ENCODE measurements at regions not wholly inside any gene's neighbourhood (a gene's known extent, or its start where the extent isn't known, plus 50 kb on each side); places are given as distances from the start of the nearest gene placed in this dataset.

- Histone ChIP-seq H4K5ac (ENCODE audit: low read length) (no peak overlapping the region), H4K8ac (ENCODE audit: low read depth, low read length) (no peak overlapping the region), H3K4ac (ENCODE audit: low read depth, low read length) (no peak overlapping the region), H3K27me3 (ENCODE audit: insufficient read depth, low read length, poor library complexity) (no peaks in the 10 kb centered on the region), H3K36me3 (ENCODE audit: control insufficient read depth, insufficient read depth, low read length) (no peaks in the 10 kb centered on the region), H3K18ac (ENCODE audit: low read length) (no peak overlapping the region), H3K79me1 (ENCODE audit: low read length) (no peaks in the 10 kb centered on the region), H2AK5ac (ENCODE audit: low read length) (no peak overlapping the region), H3K4me2 (ENCODE audit: low read length) (no peak overlapping the region), H2BK120ac (ENCODE audit: low read depth, low read length) (no peak overlapping the region), H2BK15ac (replicated peaks; ENCODE audit: low read depth) (no peak overlapping the region), H2BK5ac (ENCODE audit: low read length) (no peak overlapping the region), H3K56ac (ENCODE audit: low read length) (no peak overlapping the region), H3K27ac (ENCODE audit: low read depth, low read length) (no peak overlapping the region), H3K4me3 (ENCODE audit: low read length) (no peak overlapping the region), H3K23ac (ENCODE audit: low read length) (no peak overlapping the region), H3K4me1 (ENCODE audit: control insufficient read depth, low read depth, low read length) (no peaks in the 10 kb centered on the region), H3K9ac (ENCODE audit: low read length) (no peak overlapping the region), H3K79me2 (ENCODE audit: control insufficient read depth, insufficient read depth, low read length) (no peaks in the 10 kb centered on the region)
- WGBS (ENCODE audit: extremely low coverage, insufficient coverage, low lambda C conversion rate) = no CpG with 5 or more reads among the region's 12 CpGs
- DNase-seq = no peak
Observed at GRCh38 chr10:3364768-3365480, 192.3 kb upstream of the PITRM1 start.

GRCh38 chr10:3363311-3364045, 190.9 kb upstream of the PITRM1 start:
- H3K23ac ChIP-seq (ENCODE audit: low read length) = no peak overlapping the region
- no peak overlapping the region for H3K4me2 ChIP-seq (ENCODE audit: low read length)
- H2BK120ac ChIP-seq (ENCODE audit: low read depth, low read length) = no peak overlapping the region
- H4K8ac ChIP-seq (ENCODE audit: low read depth, low read length) = no peak overlapping the region
- no peak overlapping the region for H3K4me3 ChIP-seq (ENCODE audit: low read length)
- WGBS (ENCODE audit: extremely low coverage, insufficient coverage, low lambda C conversion rate) = no CpG with 5 or more reads among the region's 4 CpGs
- no peak overlapping the region for H3K4ac ChIP-seq (ENCODE audit: low read depth, low read length)
- no peak overlapping the region for H3K56ac ChIP-seq (ENCODE audit: low read length)
- H3K27me3 ChIP-seq (ENCODE audit: insufficient read depth, low read length, poor library complexity) = no peaks in the 10 kb centered on the region
- no peak overlapping the region for H2BK5ac ChIP-seq (ENCODE audit: low read length)
- no peak overlapping the region for H3K27ac ChIP-seq (ENCODE audit: low read depth, low read length)
- H3K18ac ChIP-seq (ENCODE audit: low read length) = no peak overlapping the region
- H3K4me1 ChIP-seq (ENCODE audit: control insufficient read depth, low read depth, low read length) = no peaks in the 10 kb centered on the region
- H2AK5ac ChIP-seq (ENCODE audit: low read length) = no peak overlapping the region
- no peak overlapping the region for H4K5ac ChIP-seq (ENCODE audit: low read length)
- H3K36me3 ChIP-seq (ENCODE audit: control insufficient read depth, insufficient read depth, low read length) = no peaks in the 10 kb centered on the region
- no peaks in the 10 kb centered on the region for H3K79me1 ChIP-seq (ENCODE audit: low read length)
- no peak overlapping the region for H3K9ac ChIP-seq (ENCODE audit: low read length)
- no peak overlapping the region for H2BK15ac ChIP-seq (replicated peaks; ENCODE audit: low read depth)
- H3K79me2 ChIP-seq (ENCODE audit: control insufficient read depth, insufficient read depth, low read length) = no peaks in the 10 kb centered on the region
- no peak for DNase-seq

DNA sequence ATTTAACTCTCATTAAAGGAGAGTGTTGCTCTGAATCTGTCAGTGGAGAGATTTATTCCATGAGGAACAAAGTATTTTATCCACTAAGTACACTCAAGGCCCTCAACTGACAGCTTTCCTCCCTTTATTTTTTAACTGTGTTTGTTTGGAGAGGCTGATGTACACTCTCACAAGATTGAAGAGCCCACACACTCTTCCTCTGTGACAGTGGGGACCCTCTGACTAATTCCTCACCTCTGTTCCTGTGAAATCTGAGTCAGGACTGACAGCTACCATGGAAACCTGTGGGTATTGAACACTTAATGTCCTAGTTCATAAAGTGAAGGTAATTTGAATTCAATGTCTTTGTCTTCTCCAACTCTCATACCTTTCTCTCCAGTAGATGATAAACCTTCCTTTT, 189.8 kb upstream of the PITRM1 start:
- Histone ChIP-seq H3K27ac (ENCODE audit: low read depth, low read length) (no peak overlapping the region), H2BK120ac (ENCODE audit: low read depth, low read length) (no peak overlapping the region), H3K56ac (ENCODE audit: low read length) (no peak overlapping the region), H3K79me2 (ENCODE audit: control insufficient read depth, insufficient read depth, low read length) (no peaks in the 10 kb centered on the region), H2BK5ac (ENCODE audit: low read length) (no peak overlapping the region), H3K4me3 (ENCODE audit: low read length) (no peak overlapping the region), H3K23ac (ENCODE audit: low read length) (no peak overlapping the region), H4K8ac (ENCODE audit: low read depth, low read length) (no peak overlapping the region), H3K18ac (ENCODE audit: low read length) (no peak overlapping the region), H3K4ac (ENCODE audit: low read depth, low read length) (no peak overlapping the region), H3K4me1 (ENCODE audit: control insufficient read depth, low read depth, low read length) (no peaks in the 10 kb centered on the region), H2BK15ac (replicated peaks; ENCODE audit: low read depth) (no peak overlapping the region), H3K79me1 (ENCODE audit: low read length) (no peaks in the 10 kb centered on the region), H3K9ac (ENCODE audit: low read length) (no peak overlapping the region), H4K5ac (ENCODE audit: low read length) (no peak overlapping the region), H2AK5ac (ENCODE audit: low read length) (no peak overlapping the region), H3K27me3 (ENCODE audit: insufficient read depth, low read length, poor library complexity) (no peaks in the 10 kb centered on the region), H3K36me3 (ENCODE audit: control insufficient read depth, insufficient read depth, low read length) (no peaks in the 10 kb centered on the region), H3K4me2 (ENCODE audit: low read length) (no peak overlapping the region)
- no peak for DNase-seq

GRCh38 chr10:3361640-3362039, 189.1 kb upstream of the PITRM1 start:
- no peak overlapping the region for H3K56ac ChIP-seq (ENCODE audit: low read length)
- H3K4me1 ChIP-seq (ENCODE audit: control insufficient read depth, low read depth, low read length) = no peaks in the 10 kb centered on the region
- no peak overlapping the region for H2BK120ac ChIP-seq (ENCODE audit: low read depth, low read length)
- H2AK5ac ChIP-seq (ENCODE audit: low read length) = no peak overlapping the region
- H3K79me2 ChIP-seq (ENCODE audit: control insufficient read depth, insufficient read depth, low read length) = no peaks in the 10 kb centered on the region
- H3K4ac ChIP-seq (ENCODE audit: low read depth, low read length) = no peak overlapping the region
- no peak overlapping the region for H3K4me3 ChIP-seq (ENCODE audit: low read length)
- H3K27ac ChIP-seq (ENCODE audit: low read depth, low read length) = no peak overlapping the region
- no peaks in the 10 kb centered on the region for H3K27me3 ChIP-seq (ENCODE audit: insufficient read depth, low read length, poor library complexity)
- DNase-seq = no peak
- no peak overlapping the region for H3K4me2 ChIP-seq (ENCODE audit: low read length)
- no peak overlapping the region for H3K18ac ChIP-seq (ENCODE audit: low read length)
- H3K79me1 ChIP-seq (ENCODE audit: low read length) = no peaks in the 10 kb centered on the region
- no peak overlapping the region for H4K8ac ChIP-seq (ENCODE audit: low read depth, low read length)
- H2BK5ac ChIP-seq (ENCODE audit: low read length) = no peak overlapping the region
- H2BK15ac ChIP-seq (replicated peaks; ENCODE audit: low read depth) = no peak overlapping the region
- H3K36me3 ChIP-seq (ENCODE audit: control insufficient read depth, insufficient read depth, low read length) = no peaks in the 10 kb centered on the region
- H3K9ac ChIP-seq (ENCODE audit: low read length) = no peak overlapping the region
- H3K23ac ChIP-seq (ENCODE audit: low read length) = no peak overlapping the region
- H4K5ac ChIP-seq (ENCODE audit: low read length) = no peak overlapping the region
- no CpG with 5 or more reads among the region's 3 CpGs for WGBS (ENCODE audit: extremely low coverage, insufficient coverage, low lambda C conversion rate)

- no peaks in the 10 kb centered on the region for H3K36me3 ChIP-seq (ENCODE audit: control insufficient read depth, insufficient read depth, low read length)
- H3K27me3 ChIP-seq (ENCODE audit: insufficient read depth, low read length, poor library complexity) = no peaks in the 10 kb centered on the region
- no peak overlapping the region for H3K56ac ChIP-seq (ENCODE audit: low read length)
- H3K27ac ChIP-seq (ENCODE audit: low read depth, low read length) = no peak overlapping the region
- H2AK5ac ChIP-seq (ENCODE audit: low read length) = no peak overlapping the region
- H3K18ac ChIP-seq (ENCODE audit: low read length) = no peak overlapping the region
- H2BK120ac ChIP-seq (ENCODE audit: low read depth, low read length) = no peak overlapping the region
- no CpG with 5 or more reads among the region's 4 CpGs for WGBS (ENCODE audit: extremely low coverage, insufficient coverage, low lambda C conversion rate)
- H4K5ac ChIP-seq (ENCODE audit: low read length) = no peak overlapping the region
- H3K4ac ChIP-seq (ENCODE audit: low read depth, low read length) = no peak overlapping the region
- no peaks in the 10 kb centered on the region for H3K79me2 ChIP-seq (ENCODE audit: control insufficient read depth, insufficient read depth, low read length)
- no peak overlapping the region for H2BK15ac ChIP-seq (replicated peaks; ENCODE audit: low read depth)
- H3K4me1 ChIP-seq (ENCODE audit: control insufficient read depth, low read depth, low read length) = no peaks in the 10 kb centered on the region
- no peak overlapping the region for H4K8ac ChIP-seq (ENCODE audit: low read depth, low read length)
- H3K9ac ChIP-seq (ENCODE audit: low read length) = no peak overlapping the region
- H3K23ac ChIP-seq (ENCODE audit: low read length) = no peak overlapping the region
- no peak overlapping the region for H3K4me2 ChIP-seq (ENCODE audit: low read length)
- no peaks in the 10 kb centered on the region for H3K79me1 ChIP-seq (ENCODE audit: low read length)
- no peak overlapping the region for H3K4me3 ChIP-seq (ENCODE audit: low read length)
- H2BK5ac ChIP-seq (ENCODE audit: low read length) = no peak overlapping the region
- DNase-seq = no peak
Observed at GRCh38 chr10:3357737-3358136, 185.2 kb upstream of the PITRM1 start.

- H3K79me1 ChIP-seq (ENCODE audit: low read length) = no peaks in the 10 kb centered on the region
- H3K36me3 ChIP-seq (ENCODE audit: control insufficient read depth, insufficient read depth, low read length) = no peaks in the 10 kb centered on the region
- H4K8ac ChIP-seq (ENCODE audit: low read depth, low read length) = no peak overlapping the region
- no peak overlapping the region for H3K56ac ChIP-seq (ENCODE audit: low read length)
- no peak overlapping the region for H2BK120ac ChIP-seq (ENCODE audit: low read depth, low read length)
- no peak for DNase-seq
- no peaks in the 10 kb centered on the region for H3K27me3 ChIP-seq (ENCODE audit: insufficient read depth, low read length, poor library complexity)
- no CpG with 5 or more reads among the region's 9 CpGs for WGBS (ENCODE audit: extremely low coverage, insufficient coverage, low lambda C conversion rate)
- no peaks in the 10 kb centered on the region for H3K79me2 ChIP-seq (ENCODE audit: control insufficient read depth, insufficient read depth, low read length)
- no peak overlapping the region for H3K23ac ChIP-seq (ENCODE audit: low read length)
- no peak overlapping the region for H3K4me3 ChIP-seq (ENCODE audit: low read length)
- H3K4me2 ChIP-seq (ENCODE audit: low read length) = no peak overlapping the region
- H3K4me1 ChIP-seq (ENCODE audit: control insufficient read depth, low read depth, low read length) = no peaks in the 10 kb centered on the region
- H3K27ac ChIP-seq (ENCODE audit: low read depth, low read length) = no peak overlapping the region
- H2BK15ac ChIP-seq (replicated peaks; ENCODE audit: low read depth) = no peak overlapping the region
- H2BK5ac ChIP-seq (ENCODE audit: low read length) = no peak overlapping the region
- H4K5ac ChIP-seq (ENCODE audit: low read length) = no peak overlapping the region
- no peak overlapping the region for H3K9ac ChIP-seq (ENCODE audit: low read length)
- H3K18ac ChIP-seq (ENCODE audit: low read length) = no peak overlapping the region
- H3K4ac ChIP-seq (ENCODE audit: low read depth, low read length) = no peak overlapping the region
- no peak overlapping the region for H2AK5ac ChIP-seq (ENCODE audit: low read length)
Observed at GRCh38 chr10:3355536-3355935, 183.0 kb upstream of the PITRM1 start.

Data from mesendoderm (in vitro differentiated cells).